OCI-LY7 (cell line): ENCODE measurements at regions not wholly inside any gene's neighbourhood (a gene's known extent, or its start where the extent isn't known, plus 50 kb on each side); places are given as distances from the start of the nearest gene placed in this dataset.

Experiments
- BruUV-seq: library from RNA; stranded (reverse); fragments of 400-500 nt; replicated peaks from 2 replicates; lab custom pipeline; 2021; lab: Mats Ljungman, UMichigan
- CTCF ChIA-PET: fragments of 300-600 bp; sonication (Branson Sonifier 250); formaldehyde crosslinking; loops from one replicate; lab custom pipeline; 2022; ENCODE audit warnings: antibody characterized with exemption; ENCODE audit not compliant: unreplicated experiment; lab: Charles Lee
- POLR2A ChIA-PET: fragments of 300-600 bp; sonication (Branson Sonifier 250); formaldehyde crosslinking; loops from one replicate; lab custom pipeline; 2022; ENCODE audit warnings: antibody characterized with exemption; lab: Charles Lee
- DNase-seq: peaks from one replicate; pipeline ENCODE4 v3.0.0-alpha.2; 2015; ENCODE audit warnings: low spot score
- H2AFZ ChIP-seq: fragments of 200-600 bp; sonication (generic), shearing (Covaris generic); 2 replicates; pipeline ENCODE4 v1.6.1; 2014; ENCODE audit warnings: mild to moderate bottlenecking, antibody characterized with exemption, low read length, moderate library complexity
- H3K27ac ChIP-seq: fragments of 200-600 bp; sonication (generic); 2 replicates; pipeline ENCODE4 v1.5.1; 2014; ENCODE audit warnings: mixed run types, low read depth, mild to moderate bottlenecking, moderate library complexity, low read length, inconsistent platforms; ENCODE audit not compliant: poor library complexity, severe bottlenecking
- H3K36me3 ChIP-seq: fragments of 200-600 bp; sonication (generic); 2 replicates; pipeline ENCODE4 v1.6.1; 2014; ENCODE audit warnings: mild to moderate bottlenecking, antibody characterized with exemption, low read length, moderate library complexity, mixed read lengths; ENCODE audit not compliant: insufficient read depth
- H3K4me1 ChIP-seq: fragments of 200-600 bp; sonication (generic); 2 replicates; pipeline ENCODE4 v1.5.1; 2014; ENCODE audit warnings: mild to moderate bottlenecking, low read length; ENCODE audit not compliant: insufficient read depth, poor library complexity, severe bottlenecking
- H3K4me2 ChIP-seq: fragments of 200-600 bp; sonication (generic); 2 replicates; pipeline ENCODE4 v1.6.1; 2014; ENCODE audit warnings: mild to moderate bottlenecking, low read length
- H3K4me3 ChIP-seq: fragments of 200-600 bp; sonication (generic); 2 replicates; pipeline ENCODE4 v1.5.1; 2014; ENCODE audit warnings: mild to moderate bottlenecking, low read depth, low read length; ENCODE audit not compliant: poor library complexity, severe bottlenecking
- H3K79me2 ChIP-seq: fragments of 200-600 bp; sonication (generic); 2 replicates; pipeline ENCODE4 v1.6.1; 2016; ENCODE audit warnings: low read depth, mild to moderate bottlenecking, low read length, moderate library complexity, mixed read lengths; ENCODE audit not compliant: insufficient read depth
- H3K9me2 ChIP-seq: fragments of 200-600 bp; sonication (generic); 2 replicates; pipeline ENCODE4 v1.6.1; 2016; ENCODE audit warnings: mild to moderate bottlenecking, low read length, mixed read lengths; ENCODE audit not compliant: insufficient read depth
- H3K9me3 ChIP-seq: fragments of 200-600 bp; sonication (generic); 2 replicates; pipeline ENCODE4 v1.6.1; 2014; ENCODE audit warnings: mild to moderate bottlenecking, mixed run types, low read length, mixed read lengths
- H4K20me1 ChIP-seq: fragments of 200-600 bp; sonication (generic); 2 replicates; pipeline ENCODE4 v1.6.1; 2014; ENCODE audit warnings: mild to moderate bottlenecking, antibody characterized with exemption, low read length, moderate library complexity, mixed read lengths; ENCODE audit not compliant: insufficient read depth
- CTCF ChIP-seq: fragments of 200-600 bp; sonication (generic); conservative IDR thresholded peaks from 2 replicates; pipeline ENCODE4 v1.5.1; 2014; ENCODE audit warnings: mild to moderate bottlenecking, antibody characterized with exemption, low read length, moderate library complexity, mixed read lengths
- EZH2phosphoT487 ChIP-seq: fragments of 200-600 bp; sonication (generic); IDR thresholded peaks from 2 replicates; pipeline ENCODE4 v1.6.1; 2018; ENCODE audit warnings: low read depth, borderline replicate concordance, mild to moderate bottlenecking, mixed run types, antibody characterized with exemption, low read length, moderate library complexity, mixed read lengths
- intact Hi-C: fragments of 100-400 bp; cut with micrococcal nuclease; formaldehyde crosslinking; loops from one replicate; pipeline ENCODE4 v1.10.0; 2022; ENCODE audit not compliant: unreplicated experiment

GRCh38 chr2:160996584-160996983 lies 163.6 kb upstream of the TANK start:
- no TSS peak for BruUV-seq
- no peak for TF ChIP-seq EZH2phosphoT487
- no peak for TF ChIP-seq CTCF
- Histone ChIP-seq H2AFZ (no peak overlapping the region), H3K36me3 (no peaks in the 10 kb centered on the region), H3K4me1 (no peaks in the 10 kb centered on the region), H3K4me2 (no peak overlapping the region), H3K79me2 (no peaks in the 10 kb centered on the region), H3K9me3 (no peaks in the 10 kb centered on the region), H3K27ac (no peak overlapping the region), H4K20me1 (no peaks in the 10 kb centered on the region), H3K9me2 (no peaks in the 10 kb centered on the region), H3K4me3 (no peak overlapping the region)
- CTCF ChIA-PET = no interaction called here
- no peak for DNase-seq
- POLR2A ChIA-PET = interaction anchor here (1.1 kb wide), 1 partner anchor 11 kb away, joined by 3 read pairs; no protein-coding TSS in a partner anchor
- intact Hi-C loops = no loop called here

- Histone ChIP-seq H3K9me3 (no peaks in the 10 kb centered on the region), H3K27ac (no peak overlapping the region), H3K36me3 (no peaks in the 10 kb centered on the region), H3K9me2 (no peaks in the 10 kb centered on the region), H3K4me2 (no peak overlapping the region), H3K4me1 (no peaks in the 10 kb centered on the region), H2AFZ (no peak overlapping the region), H4K20me1 (no peaks in the 10 kb centered on the region), H3K4me3 (no peak overlapping the region), H3K79me2 (no peaks in the 10 kb centered on the region)
- no TSS peak for BruUV-seq
- TF ChIP-seq EZH2phosphoT487 (no peak), CTCF (peak; percentile 64)
- ChIA-PET POLR2A (interaction anchor here (0.6 to 0.7 kb wide), 2 partner anchors 16 to 1634 kb away, joined by 3 to 7 read pairs; no protein-coding TSS in a partner anchor), CTCF (no interaction called here)
- DNase-seq = no peak
- intact Hi-C loops = no loop called here
Measured at GRCh38 chr2:161004379-161004778, 155.8 kb upstream of the TANK start.

- CTCF ChIA-PET = no interaction called here
- no peaks in the 10 kb centered on the region for H3K4me1 ChIP-seq
- H3K79me2 ChIP-seq = no peaks in the 10 kb centered on the region
- DNase-seq = no peak
- POLR2A ChIA-PET = no interaction called here
- H3K9me3 ChIP-seq = no peaks in the 10 kb centered on the region
- H3K4me2 ChIP-seq = no peak overlapping the region
- TF ChIP-seq EZH2phosphoT487 = no peak
- H2AFZ ChIP-seq = no peak overlapping the region
- no peaks in the 10 kb centered on the region for H3K36me3 ChIP-seq
- H3K27ac ChIP-seq = no peak overlapping the region
- no TSS peak for BruUV-seq
- H4K20me1 ChIP-seq = no peaks in the 10 kb centered on the region
- no peak overlapping the region for H3K4me3 ChIP-seq
- intact Hi-C loops = no loop called here
- H3K9me2 ChIP-seq = no peaks in the 10 kb centered on the region
Measured at GRCh38 chr2:161005170-161005569, 155.1 kb upstream of the TANK start.
